ENCODE measurements at regions not wholly inside any gene's neighbourhood (a gene's known extent, or its start where the extent isn't known, plus 50 kb on each side); places are given as distances from the start of the nearest gene placed in this dataset.

DNA sequence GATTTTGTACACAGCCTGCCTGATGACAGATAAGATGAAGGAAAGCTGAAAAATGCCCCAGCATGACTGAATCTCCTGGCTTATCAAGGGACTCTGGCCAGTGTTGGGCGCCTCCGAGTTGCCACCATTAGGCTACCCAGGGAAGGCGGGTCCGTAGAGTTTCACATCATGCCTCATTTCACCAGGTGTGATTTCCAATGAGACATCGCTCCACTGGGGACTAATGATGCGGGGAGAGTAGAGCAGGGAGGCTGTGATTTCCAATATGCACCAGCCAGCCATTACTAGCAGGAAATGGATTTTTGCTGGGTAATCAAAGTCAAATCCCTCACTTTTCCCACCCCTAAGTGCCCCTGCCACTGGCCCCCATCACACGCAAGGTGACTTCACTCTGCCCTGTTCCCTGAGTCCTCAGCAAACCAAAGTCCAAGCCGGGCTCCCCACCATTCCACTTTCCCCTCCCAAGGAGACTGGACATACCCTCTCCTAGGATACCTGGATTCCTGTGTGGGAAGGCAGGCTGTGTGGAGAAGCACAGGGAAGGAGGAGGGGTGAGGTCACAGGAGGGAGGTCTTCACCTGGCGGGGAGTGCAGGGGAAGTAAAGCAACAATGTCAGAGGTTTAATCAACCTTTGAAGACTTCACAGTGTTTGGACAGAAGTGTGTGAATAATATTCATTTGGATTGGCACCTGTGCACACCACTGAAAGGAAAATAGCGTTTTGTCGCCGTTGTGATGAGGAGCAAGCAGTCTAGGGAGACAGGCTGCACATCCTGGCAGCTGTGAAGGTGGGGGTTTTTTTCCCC lies 613.3 kb upstream of the CADM1 start:
- TF ChIP-seq, protein P1, sequence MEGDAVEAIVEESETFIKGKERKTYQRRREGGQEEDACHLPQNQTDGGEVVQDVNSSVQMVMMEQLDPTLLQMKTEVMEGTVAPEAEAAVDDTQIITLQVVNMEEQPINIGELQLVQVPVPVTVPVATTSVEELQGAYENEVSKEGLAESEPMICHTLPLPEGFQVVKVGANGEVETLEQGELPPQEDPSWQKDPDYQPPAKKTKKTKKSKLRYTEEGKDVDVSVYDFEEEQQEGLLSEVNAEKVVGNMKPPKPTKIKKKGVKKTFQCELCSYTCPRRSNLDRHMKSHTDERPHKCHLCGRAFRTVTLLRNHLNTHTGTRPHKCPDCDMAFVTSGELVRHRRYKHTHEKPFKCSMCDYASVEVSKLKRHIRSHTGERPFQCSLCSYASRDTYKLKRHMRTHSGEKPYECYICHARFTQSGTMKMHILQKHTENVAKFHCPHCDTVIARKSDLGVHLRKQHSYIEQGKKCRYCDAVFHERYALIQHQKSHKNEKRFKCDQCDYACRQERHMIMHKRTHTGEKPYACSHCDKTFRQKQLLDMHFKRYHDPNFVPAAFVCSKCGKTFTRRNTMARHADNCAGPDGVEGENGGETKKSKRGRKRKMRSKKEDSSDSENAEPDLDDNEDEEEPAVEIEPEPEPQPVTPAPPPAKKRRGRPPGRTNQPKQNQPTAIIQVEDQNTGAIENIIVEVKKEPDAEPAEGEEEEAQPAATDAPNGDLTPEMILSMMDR (IDR thresholded peaks at IDR 0.05), result no peak
- Histone ChIP-seq H3K4me1 (no peaks in the 10 kb centered on the region), H3K4me3 (no peak overlapping the region), H3K9me3 (no peaks in the 10 kb centered on the region), H3K27me3 (no peaks in the 10 kb centered on the region), H3K27ac (no peak overlapping the region), H3K36me3 (no peaks in the 10 kb centered on the region)
- intact Hi-C loops (cut with DNase I), result no loop called here
- peak in 1 of 2 donors; percentile 13 for DNase-seq (ENCODE audit: low spot score in 2 of 2)

DNA sequence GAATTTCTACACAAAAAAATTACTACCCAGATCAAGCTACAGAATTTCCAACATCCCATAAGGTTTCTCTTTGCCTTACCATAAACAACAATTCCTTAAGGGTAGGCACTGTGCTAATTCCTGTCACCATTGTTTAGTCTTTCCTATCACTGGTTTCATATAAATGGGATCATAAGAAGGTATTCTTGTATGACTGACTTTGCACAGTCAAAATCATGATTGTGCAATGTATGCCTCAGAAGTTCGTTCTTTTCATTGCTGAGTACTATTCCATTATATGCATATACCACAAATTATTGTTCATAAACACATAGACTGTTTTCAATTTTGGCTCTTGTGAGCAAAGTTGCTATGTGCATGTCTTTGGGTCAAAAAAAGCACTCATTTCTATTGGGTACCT lies 611.6 kb upstream of the CADM1 start:
- TF ChIP-seq, protein P1 (IDR thresholded peaks at IDR 0.05), result no peak
- intact Hi-C loops (cut with DNase I), result no loop called here
- Histone ChIP-seq H3K4me3 (no peak overlapping the region), H3K27me3 (no peaks in the 10 kb centered on the region), H3K4me1 (no peaks in the 10 kb centered on the region), H3K36me3 (no peaks in the 10 kb centered on the region), H3K27ac (no peak overlapping the region), H3K9me3 (no peaks in the 10 kb centered on the region)
- DNase-seq (ENCODE audit: low spot score in 2 of 2), result no peak

DNA sequence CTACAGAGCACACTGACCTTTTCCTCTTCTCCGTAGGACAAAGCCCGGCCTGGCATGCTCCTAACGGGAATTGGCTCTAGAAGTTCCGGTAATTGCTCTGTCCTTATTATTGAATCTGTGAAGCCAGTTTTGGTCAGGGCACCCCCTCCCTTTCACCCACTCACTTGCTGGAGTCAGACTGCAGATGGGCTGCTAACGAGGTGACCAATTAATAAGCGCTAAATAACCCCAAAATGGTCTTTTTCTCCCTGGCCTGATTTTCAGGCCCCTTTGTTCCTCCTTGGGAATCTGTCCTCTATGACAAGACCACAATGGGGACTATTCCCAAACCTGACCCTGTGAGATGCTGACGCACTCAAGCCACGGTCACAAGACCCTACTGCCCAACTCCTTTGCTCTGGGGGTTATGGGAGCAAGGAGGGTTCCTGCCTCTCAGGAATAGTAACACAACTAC lies 610.0 kb upstream of the CADM1 start:
- intact Hi-C loops (cut with DNase I), result no loop called here
- DNase-seq (ENCODE audit: low spot score in 2 of 2), result peak in 1 of 2 donors; percentile 7
- no peaks in the 10 kb centered on the region for H3K9me3 ChIP-seq
- H3K36me3 ChIP-seq, result no peaks in the 10 kb centered on the region
- TF ChIP-seq, protein P1 (IDR thresholded peaks at IDR 0.05), result no peak
- H3K4me1 ChIP-seq, result no peaks in the 10 kb centered on the region
- H3K4me3 ChIP-seq, result no peak overlapping the region
- no peaks in the 10 kb centered on the region for H3K27me3 ChIP-seq
- no peak overlapping the region for H3K27ac ChIP-seq

DNA sequence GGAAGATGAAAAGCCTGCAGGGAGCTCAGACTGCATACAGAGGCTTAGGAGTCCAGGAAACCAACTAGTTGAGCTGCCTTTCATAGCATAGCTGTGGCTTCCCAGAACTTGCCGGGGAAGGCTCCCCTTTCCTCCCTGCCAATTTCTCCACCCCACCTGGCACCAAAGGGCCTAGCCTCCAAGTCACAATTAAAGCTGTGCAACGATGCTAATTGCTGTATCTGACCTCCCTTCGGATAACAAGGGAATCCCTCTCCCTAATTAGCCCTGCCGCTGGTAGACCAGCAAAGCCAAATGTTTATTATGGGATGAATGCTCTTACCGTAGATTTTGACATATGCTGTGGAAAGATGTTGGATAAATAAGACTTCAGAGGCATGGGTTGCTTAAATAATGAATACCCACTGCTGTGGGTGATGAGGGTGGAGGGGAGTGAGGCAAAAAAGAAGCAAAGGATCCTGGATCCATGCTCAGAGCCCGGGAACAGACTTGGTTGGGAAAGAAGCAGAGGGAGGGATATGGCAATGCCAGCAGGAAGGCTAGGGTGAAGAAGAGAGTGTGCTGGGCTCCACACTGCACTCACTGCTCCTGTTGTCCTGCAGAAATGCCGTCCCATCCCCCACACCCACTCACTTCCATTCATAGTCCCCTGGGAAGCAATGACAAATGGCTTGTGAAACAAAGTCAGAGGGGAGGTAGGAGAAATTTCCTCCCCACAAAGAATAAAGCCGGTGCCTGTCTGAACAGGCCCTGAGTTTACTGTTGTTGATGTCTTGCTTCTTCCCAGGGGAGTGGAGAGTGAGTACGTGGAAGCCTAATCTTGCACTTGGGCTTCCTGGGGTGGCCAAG lies 608.1 kb upstream of the CADM1 start:
- H3K27me3 ChIP-seq, result no peaks in the 10 kb centered on the region
- TF ChIP-seq, protein P1 (IDR thresholded peaks at IDR 0.05), result no peak
- no peaks in the 10 kb centered on the region for H3K9me3 ChIP-seq
- H3K4me1 ChIP-seq, result no peaks in the 10 kb centered on the region
- no peaks in the 10 kb centered on the region for H3K36me3 ChIP-seq
- no peak overlapping the region for H3K27ac ChIP-seq
- intact Hi-C loops (cut with DNase I), result no loop called here
- H3K4me3 ChIP-seq, result no peak overlapping the region
- peak in 1 of 2 donors; percentile 31 for DNase-seq (ENCODE audit: low spot score in 2 of 2)

DNA sequence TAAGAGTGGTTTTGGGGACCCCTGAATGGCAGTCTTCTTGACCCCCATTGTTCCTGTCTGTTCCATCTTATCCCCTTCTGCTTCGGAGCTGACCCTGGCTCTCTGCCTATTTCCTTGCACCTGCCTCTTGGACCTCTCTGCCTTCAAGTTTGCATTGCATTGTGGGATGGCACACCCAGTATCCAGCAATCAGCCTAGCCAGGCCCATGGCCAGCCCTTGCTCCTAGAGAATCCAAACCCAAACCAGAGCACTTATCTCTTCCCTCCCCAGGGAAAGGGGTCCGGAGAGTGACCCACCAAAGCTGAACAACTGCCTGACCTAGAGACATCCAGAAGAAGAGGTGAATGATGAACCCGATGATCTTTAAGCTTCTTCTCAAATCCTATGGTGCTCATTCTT lies 607.3 kb upstream of the CADM1 start:
- no peaks in the 10 kb centered on the region for H3K9me3 ChIP-seq
- intact Hi-C loops (cut with DNase I), result no loop called here
- DNase-seq (ENCODE audit: low spot score in 2 of 2), result peak in 1 of 2 donors; percentile 9
- H3K4me3 ChIP-seq, result no peak overlapping the region
- H3K27ac ChIP-seq, result no peak overlapping the region
- TF ChIP-seq, protein P1 (IDR thresholded peaks at IDR 0.05), result no peak
- H3K36me3 ChIP-seq, result no peaks in the 10 kb centered on the region
- no peaks in the 10 kb centered on the region for H3K27me3 ChIP-seq
- no peaks in the 10 kb centered on the region for H3K4me1 ChIP-seq
